HL-60 (cell line): ENCODE measurements at regions not wholly inside any gene's neighbourhood (a gene's known extent, or its start where the extent isn't known, plus 50 kb on each side); places are given as distances from the start of the nearest gene placed in this dataset.
"Not testable (repeated sequence)": the region's sequence is repeated elsewhere in the genome, so short reads cannot be mapped to it uniquely, and the experiment has no call there.

ENCODE experiments used
- DNase-seq, 2 experiments: peaks; one replicate each; pipeline ENCODE4 v3.0.0-alpha.2; 2010 to 2020; ENCODE audit warnings: low read depth in 1 of 2, low spot score in 1 of 2
- H3K27ac ChIP-seq: fragments of 250-450 bp; sonication (Bioruptor Pico); replicated peaks from 2 replicates; pipeline ENCODE4 v1.5.1; 2020; ENCODE audit warnings: mild to moderate bottlenecking, moderate library complexity
- H3K27me3 ChIP-seq: fragments of 250-450 bp; sonication (Bioruptor Pico); 2 replicates; pipeline ENCODE4 v1.5.1; 2021; ENCODE audit warnings: mild to moderate bottlenecking, moderate library complexity; ENCODE audit not compliant: insufficient read depth, poor library complexity, severe bottlenecking
- H3K4me3 ChIP-seq: replicated peaks from 2 replicates; pipeline ENCODE4 v1.5.1; 2011; ENCODE audit warnings: mild to moderate bottlenecking, control low read depth, low read length; ENCODE audit not compliant: insufficient read depth
- CTCF ChIP-seq: IDR thresholded peaks from one replicate; pipeline ENCODE4 v1.5.1; 2011; ENCODE audit warnings: low read length, control low read depth, inconsistent platforms; ENCODE audit not compliant: insufficient read depth
- GABPA ChIP-seq: IDR thresholded peaks from 2 replicates; pipeline ENCODE4 v1.6.1; 2012; ENCODE audit warnings: low read depth
- POLR2AphosphoS5 ChIP-seq: IDR thresholded peaks from 2 replicates; pipeline ENCODE4 v1.6.1; 2012; ENCODE audit warnings: low read depth
- REST ChIP-seq: IDR thresholded peaks from 2 replicates; pipeline ENCODE4 v1.6.1; 2012; ENCODE audit warnings: low read depth; ENCODE audit not compliant: insufficient replicate concordance
- SPI1 ChIP-seq: IDR thresholded peaks from 2 replicates; pipeline ENCODE4 v1.6.1; 2012; ENCODE audit warnings: low read depth, mild to moderate bottlenecking, borderline replicate concordance

- H3K4me3 ChIP-seq, result no peak overlapping the region
- TF ChIP-seq GABPA, result no peak
- no peak for TF ChIP-seq POLR2AphosphoS5
- TF ChIP-seq REST, result no peak
- no peak for TF ChIP-seq CTCF
- TF ChIP-seq SPI1, result no peak
- DNase-seq, result no peak
- no peaks in the 10 kb centered on the region for H3K27me3 ChIP-seq
- H3K27ac ChIP-seq, result no peak overlapping the region
These were observed 80.5 kb upstream of the GNAZ start for GRCh38 chr22:22989856-22990255.

- H3K4me3 ChIP-seq, H3K27me3 ChIP-seq, DNase-seq, H3K27ac ChIP-seq: not testable (repeated sequence)
These were observed 79.4 kb upstream of the GNAZ start for GRCh38 chr22:22990711-22991505.

- no peak for DNase-seq
- H3K27me3 ChIP-seq, result no peaks in the 10 kb centered on the region
- TF ChIP-seq CTCF, result no peak
- TF ChIP-seq SPI1, result no peak
- no peak for TF ChIP-seq GABPA
- TF ChIP-seq REST, result no peak
- no peak for TF ChIP-seq POLR2AphosphoS5
- H3K27ac ChIP-seq, result no peak overlapping the region
- H3K4me3 ChIP-seq, result no peak overlapping the region
These were observed 77.8 kb upstream of the GNAZ start for GRCh38 chr22:22992474-22992873.

- Histone ChIP-seq H3K27ac (no peak overlapping the region), H3K4me3 (no peak overlapping the region)
- no peak for TF ChIP-seq POLR2AphosphoS5
- no peak for TF ChIP-seq GABPA
- TF ChIP-seq REST, result no peak
- no peak for TF ChIP-seq SPI1
- TF ChIP-seq CTCF, result no peak
These were observed 77.1 kb upstream of the GNAZ start for GRCh38 chr22:22993184-22993583.

More at GRCh38 chr22:22993184-22993583, 77.1 kb upstream of the GNAZ start:
- H3K27me3 ChIP-seq, result no peaks in the 10 kb centered on the region
- DNase-seq, result no peak
